IPS-NIHi7 (cell line): ENCODE measurements at regions not wholly inside any gene's neighbourhood (a gene's known extent, or its start where the extent isn't known, plus 50 kb on each side); places are given as distances from the start of the nearest gene placed in this dataset.
"Not testable (repeated sequence)": the region's sequence is repeated elsewhere in the genome, so short reads cannot be mapped to it uniquely, and the experiment has no call there.

Source experiments
- DNase-seq: peaks from one replicate; pipeline ENCODE4 v3.0.0; 2012; ENCODE audit warnings: mixed read lengths; ENCODE audit errors: extremely low spot score

- DNase-seq = no peak
These were observed 246.7 kb downstream of the FOXD2 start for GRCh38 chr1:47684518-47684917.

DNA sequence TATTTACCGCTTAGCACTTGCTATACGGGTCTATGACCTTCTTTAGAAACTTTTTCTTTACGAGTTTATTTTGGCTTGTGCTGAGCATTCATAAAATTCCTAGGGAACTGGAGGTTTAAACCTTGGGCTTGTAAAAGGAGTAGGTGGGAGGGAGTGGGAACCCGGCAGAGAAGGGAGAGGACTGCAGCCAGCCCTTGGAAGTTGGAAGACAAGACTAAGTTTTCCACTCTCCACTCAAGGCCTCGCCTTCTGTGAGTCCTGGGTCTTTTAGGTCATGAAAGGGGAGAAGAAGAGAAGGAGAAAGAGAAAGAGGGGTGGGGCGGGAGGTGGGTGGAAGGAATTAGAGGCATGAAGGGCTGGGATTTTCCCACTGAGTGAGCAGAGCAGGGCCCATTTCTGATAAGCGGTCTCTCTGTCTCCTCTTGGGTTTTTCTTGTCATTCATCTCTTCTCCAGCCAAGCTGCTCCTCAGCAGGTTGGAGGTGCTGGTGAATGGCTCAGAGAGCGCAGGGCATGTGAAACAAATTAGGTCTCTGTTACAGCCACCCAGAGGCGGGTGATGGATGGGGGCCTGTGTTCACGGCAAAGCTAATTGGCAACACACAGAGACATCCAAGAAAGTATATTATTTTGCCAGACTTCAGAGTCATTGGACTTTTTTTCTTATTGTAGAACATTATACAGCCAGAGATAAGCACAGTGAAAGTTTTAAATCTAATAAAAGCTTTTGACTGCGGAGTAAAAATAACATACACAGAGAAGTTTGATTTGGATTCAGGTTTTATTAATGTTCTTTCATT lies 247.3 kb downstream of the FOXD2 start:
- DNase-seq = no peak

DNA sequence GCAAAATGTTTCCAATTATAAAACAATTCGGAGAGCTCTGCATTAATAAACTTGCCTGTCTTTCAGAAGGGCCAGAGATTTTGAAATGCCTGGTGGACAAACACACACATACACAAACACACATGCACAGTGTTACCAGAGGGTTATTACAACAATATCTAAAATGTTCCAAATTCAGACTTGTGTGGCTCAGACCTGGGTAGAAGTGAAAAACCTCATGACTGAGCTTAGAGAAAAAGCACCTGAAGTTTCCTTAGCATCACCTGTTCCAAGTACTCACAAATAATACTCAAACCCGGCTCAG lies 247.9 kb downstream of the FOXD2 start:
- DNase-seq = no peak

GRCh38 chr1:47686731-47687630 lies 249.1 kb downstream of the FOXD2 start:
- DNase-seq = peak; percentile 71

GRCh38 chr1:47687631-47688460 lies 250.0 kb downstream of the FOXD2 start:
- no peak for DNase-seq

GRCh38 chr1:47688461-47689296 lies 250.8 kb downstream of the FOXD2 start:
- no peak for DNase-seq

GRCh38 chr1:47689894-47690293 lies 252.1 kb downstream of the FOXD2 start:
- DNase-seq = no peak

- DNase-seq = no peak
These were observed 252.8 kb downstream of the FOXD2 start for GRCh38 chr1:47690341-47691250.

- not testable (repeated sequence) for DNase-seq
These were observed 253.4 kb downstream of the FOXD2 start for GRCh38 chr1:47691293-47691692.

GRCh38 chr1:47692196-47692595 lies 254.4 kb downstream of the FOXD2 start:
- DNase-seq = no peak

DNA sequence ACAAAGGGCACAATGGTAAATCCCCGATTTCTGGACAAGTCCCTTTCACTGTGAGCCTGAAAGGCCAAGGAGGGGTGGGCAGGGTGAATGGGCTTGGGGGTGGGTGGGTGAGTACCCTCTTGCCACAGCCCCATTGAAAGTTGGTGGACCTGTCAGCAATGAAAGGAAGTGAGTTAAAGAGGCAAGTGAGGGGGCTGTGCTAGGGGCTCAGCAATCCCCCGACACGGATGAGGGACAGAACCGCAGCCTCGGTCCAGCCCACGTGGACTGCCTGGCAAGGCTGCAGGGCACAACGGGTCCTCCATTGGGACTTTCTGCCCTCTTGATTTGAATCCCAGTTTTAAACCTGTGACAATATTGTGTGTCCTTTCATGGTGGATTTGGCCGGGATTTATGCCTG lies 255.3 kb downstream of the FOXD2 start:
- DNase-seq = no peak

GRCh38 chr1:47694011-47694890 lies 256.4 kb downstream of the FOXD2 start:
- no peak for DNase-seq

- DNase-seq = no peak
These were observed 258.5 kb downstream of the FOXD2 start for GRCh38 chr1:47696404-47696736.

DNA sequence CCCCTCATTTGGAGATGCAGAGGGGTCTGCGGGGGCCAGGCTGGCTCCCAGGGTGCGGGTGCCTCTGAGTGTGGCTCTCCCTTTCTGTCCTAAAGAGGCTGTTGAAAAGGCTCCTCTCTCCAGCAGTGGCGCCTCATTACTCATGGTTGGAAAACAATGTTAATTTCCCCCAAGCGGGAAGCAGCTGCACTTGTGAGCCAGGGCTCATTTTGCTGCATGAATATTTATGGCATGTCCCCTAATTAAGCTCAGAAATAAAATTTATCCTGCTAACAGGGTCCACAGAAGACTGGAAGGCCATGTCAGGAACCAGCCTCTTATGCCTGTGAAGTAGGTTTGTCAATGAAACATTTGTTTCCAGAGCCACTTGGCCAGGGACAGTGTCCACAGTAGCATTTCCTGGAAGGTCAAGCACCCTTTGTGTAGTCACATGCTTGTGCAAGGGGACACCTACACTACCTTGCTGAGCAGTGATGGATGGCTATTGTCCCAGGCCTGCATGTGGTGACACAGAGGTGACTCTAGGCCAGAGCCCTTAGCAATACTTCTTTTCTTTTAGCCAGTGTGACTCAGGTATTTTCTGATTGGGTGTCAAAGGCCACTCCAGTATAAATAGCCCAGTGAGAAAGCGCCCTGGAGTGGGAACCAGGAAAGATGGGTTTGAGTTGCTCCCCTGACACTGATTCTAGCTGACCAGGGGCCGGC lies 259.0 kb downstream of the FOXD2 start:
- DNase-seq = no peak

GRCh38 chr1:47697616-47698335 lies 259.9 kb downstream of the FOXD2 start:
- DNase-seq = no peak

DNA sequence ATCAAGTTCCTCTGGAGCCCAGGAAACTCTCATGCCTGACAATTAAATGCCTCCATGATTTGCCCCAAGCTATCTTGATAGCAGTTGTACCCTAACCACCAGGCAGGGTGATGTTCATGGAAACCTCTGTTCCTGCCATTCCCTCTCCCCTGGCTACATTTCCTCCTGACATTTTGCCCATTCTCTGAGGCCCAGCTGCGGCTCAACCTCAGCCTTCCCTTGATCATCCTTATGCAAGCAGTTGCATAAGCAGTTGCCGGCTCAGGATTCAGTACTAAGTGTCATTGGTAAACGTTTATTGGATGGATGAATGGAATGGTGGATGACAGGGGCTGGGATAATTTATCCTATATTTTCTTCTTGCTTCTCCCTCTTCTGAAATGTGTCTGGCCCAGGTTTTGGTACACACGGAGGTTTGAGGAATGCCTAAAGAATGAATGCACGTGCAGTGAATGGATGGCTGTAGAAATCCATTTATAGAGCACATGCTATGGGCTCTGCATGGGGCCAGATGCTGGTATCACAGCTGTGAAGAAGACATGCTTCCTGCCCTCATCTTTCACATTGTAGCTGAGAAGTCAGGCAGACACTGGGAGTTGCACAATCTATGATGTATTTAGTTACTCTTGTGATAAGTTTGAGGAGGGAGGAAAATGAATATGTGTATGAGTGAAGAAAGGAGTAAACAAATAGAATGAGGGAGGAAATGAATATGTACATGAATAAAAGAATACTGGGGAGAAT lies 261.8 kb downstream of the FOXD2 start:
- no peak for DNase-seq

GRCh38 chr1:47701283-47701682 lies 263.4 kb downstream of the FOXD2 start:
- no peak for DNase-seq
